ENCODE measurements at regions not wholly inside any gene's neighbourhood (a gene's known extent, or its start where the extent isn't known, plus 50 kb on each side); places are given as distances from the start of the nearest gene placed in this dataset.

- CTCF ChIA-PET, result interaction anchor here (1.3 kb wide), 1 partner anchor 90 kb away, joined by 3 read pairs; no protein-coding TSS in a partner anchor
- H3K4me3 Mint-ChIP-seq, result no peak overlapping the region
Observed at GRCh38 chr9:134260801-134261200, 65.5 kb upstream of the RXRA start.

GRCh38 chr9:134262035-134262434, 64.2 kb upstream of the RXRA start:
- no peaks in the 10 kb centered on the region for H3K9me3 Mint-ChIP-seq
- no peak overlapping the region for H3K27ac Mint-ChIP-seq
- intact Hi-C loops (cut with micrococcal nuclease), result no loop called here
- CTCF ChIA-PET, result no interaction called here
- no peaks in the 10 kb centered on the region for H3K36me3 Mint-ChIP-seq (ENCODE audit: low read depth)
- H3K27me3 Mint-ChIP-seq (ENCODE audit: low read depth), result peaks cover 2% of the 10 kb centered on the region
- no peak for DNase-seq
- H3K4me3 Mint-ChIP-seq, result no peak overlapping the region
- H3K4me1 Mint-ChIP-seq (ENCODE audit: low read depth), result no peaks in the 10 kb centered on the region

More at GRCh38 chr9:134260801-134261200, 65.5 kb upstream of the RXRA start:
- no peak for DNase-seq
- intact Hi-C loops (cut with micrococcal nuclease), result no loop called here
- Mint-ChIP-seq H3K27ac (no peak overlapping the region), H3K27me3 (ENCODE audit: low read depth) (peaks cover 2% of the 10 kb centered on the region), H3K4me1 (ENCODE audit: low read depth) (no peaks in the 10 kb centered on the region), H3K36me3 (ENCODE audit: low read depth) (no peaks in the 10 kb centered on the region), H3K9me3 (no peaks in the 10 kb centered on the region)

- Mint-ChIP-seq H3K4me1 (ENCODE audit: low read depth) (no peaks in the 10 kb centered on the region), H3K27ac (no peak overlapping the region), H3K9me3 (no peaks in the 10 kb centered on the region), H3K4me3 (no peak overlapping the region), H3K27me3 (ENCODE audit: low read depth) (peaks cover 2% of the 10 kb centered on the region), H3K36me3 (ENCODE audit: low read depth) (no peaks in the 10 kb centered on the region)
- CTCF ChIA-PET, result no interaction called here
- DNase-seq, result no peak
- intact Hi-C loops (cut with micrococcal nuclease), result no loop called here
Observed at GRCh38 chr9:134263596-134263995, 62.7 kb upstream of the RXRA start.

GRCh38 chr9:134264169-134264568, 62.1 kb upstream of the RXRA start:
- Mint-ChIP-seq H3K4me3 (no peak overlapping the region), H3K9me3 (no peaks in the 10 kb centered on the region), H3K27ac (no peak overlapping the region), H3K36me3 (ENCODE audit: low read depth) (no peaks in the 10 kb centered on the region), H3K4me1 (ENCODE audit: low read depth) (no peaks in the 10 kb centered on the region), H3K27me3 (ENCODE audit: low read depth) (peaks cover 2% of the 10 kb centered on the region)
- intact Hi-C loops (cut with micrococcal nuclease), result no loop called here
- no peak for DNase-seq
- CTCF ChIA-PET, result no interaction called here

GRCh38 chr9:134265078-134265477, 61.2 kb upstream of the RXRA start:
- intact Hi-C loops (cut with micrococcal nuclease), result no loop called here
- Mint-ChIP-seq H3K9me3 (no peaks in the 10 kb centered on the region), H3K4me1 (ENCODE audit: low read depth) (no peaks in the 10 kb centered on the region), H3K4me3 (no peak overlapping the region), H3K27ac (no peak overlapping the region), H3K36me3 (ENCODE audit: low read depth) (no peaks in the 10 kb centered on the region), H3K27me3 (ENCODE audit: low read depth) (peaks cover 2% of the 10 kb centered on the region)
- no peak for DNase-seq
- CTCF ChIA-PET, result no interaction called here

- CTCF ChIA-PET, result no interaction called here
- Mint-ChIP-seq H3K4me3 (no peak overlapping the region), H3K4me1 (ENCODE audit: low read depth) (no peaks in the 10 kb centered on the region), H3K27ac (no peak overlapping the region), H3K36me3 (ENCODE audit: low read depth) (no peaks in the 10 kb centered on the region), H3K9me3 (no peaks in the 10 kb centered on the region), H3K27me3 (ENCODE audit: low read depth) (peaks cover 2% of the 10 kb centered on the region)
- intact Hi-C loops (cut with micrococcal nuclease), result no loop called here
- DNase-seq, result no peak
Observed at GRCh38 chr9:134266418-134266817, 59.8 kb upstream of the RXRA start.

- H3K4me3 Mint-ChIP-seq, result no peak overlapping the region
- H3K36me3 Mint-ChIP-seq (ENCODE audit: low read depth), result no peaks in the 10 kb centered on the region
- DNase-seq, result no peak
- CTCF ChIA-PET, result no interaction called here
- H3K27ac Mint-ChIP-seq, result no peak overlapping the region
- H3K4me1 Mint-ChIP-seq (ENCODE audit: low read depth), result no peaks in the 10 kb centered on the region
- intact Hi-C loops (cut with micrococcal nuclease), result no loop called here
- H3K27me3 Mint-ChIP-seq (ENCODE audit: low read depth), result peaks cover 2% of the 10 kb centered on the region
- H3K9me3 Mint-ChIP-seq, result no peaks in the 10 kb centered on the region
Observed at GRCh38 chr9:134267305-134267880, 58.9 kb upstream of the RXRA start.

GRCh38 chr9:134267881-134268724, 58.2 kb upstream of the RXRA start:
- no peaks in the 10 kb centered on the region for H3K4me1 Mint-ChIP-seq (ENCODE audit: low read depth)
- no peak overlapping the region for H3K27ac Mint-ChIP-seq
- intact Hi-C loops (cut with micrococcal nuclease), result no loop called here
- CTCF ChIA-PET, result interaction anchor here (0.5 to 1.4 kb wide), 3 partner anchors 98 to 175 kb away, joined by 3 read pairs; no protein-coding TSS in a partner anchor
- H3K36me3 Mint-ChIP-seq (ENCODE audit: low read depth), result no peaks in the 10 kb centered on the region
- no peaks in the 10 kb centered on the region for H3K9me3 Mint-ChIP-seq
- DNase-seq, result no peak
- H3K27me3 Mint-ChIP-seq (ENCODE audit: low read depth), result peaks cover 2% of the 10 kb centered on the region
- H3K4me3 Mint-ChIP-seq, result no peak overlapping the region

- Mint-ChIP-seq H3K9me3 (no peaks in the 10 kb centered on the region), H3K27ac (no peak overlapping the region), H3K36me3 (ENCODE audit: low read depth) (no peaks in the 10 kb centered on the region), H3K4me1 (ENCODE audit: low read depth) (no peaks in the 10 kb centered on the region), H3K4me3 (no peak overlapping the region), H3K27me3 (ENCODE audit: low read depth) (peaks cover 5% of the 10 kb centered on the region)
- CTCF ChIA-PET, result interaction anchor here (0.5 to 1.4 kb wide), 3 partner anchors 98 to 174 kb away, joined by 3 read pairs; no protein-coding TSS in a partner anchor
- intact Hi-C loops (cut with micrococcal nuclease), result no loop called here
- DNase-seq, result no peak
Observed at GRCh38 chr9:134268747-134269146, 57.5 kb upstream of the RXRA start.

- DNase-seq, result no peak
- Mint-ChIP-seq H3K27me3 (ENCODE audit: low read depth) (peaks cover 8% of the 10 kb centered on the region), H3K9me3 (no peaks in the 10 kb centered on the region), H3K4me1 (ENCODE audit: low read depth) (no peaks in the 10 kb centered on the region), H3K36me3 (ENCODE audit: low read depth) (no peaks in the 10 kb centered on the region), H3K27ac (no peak overlapping the region), H3K4me3 (no peak overlapping the region)
- CTCF ChIA-PET, result no interaction called here
- intact Hi-C loops (cut with micrococcal nuclease), result no loop called here
Observed at GRCh38 chr9:134271338-134272301, 54.6 kb upstream of the RXRA start.

GRCh38 chr9:134272302-134273023, 53.8 kb upstream of the RXRA start:
- DNase-seq, result no peak
- Mint-ChIP-seq H3K4me1 (ENCODE audit: low read depth) (no peaks in the 10 kb centered on the region), H3K4me3 (no peak overlapping the region), H3K9me3 (no peaks in the 10 kb centered on the region), H3K36me3 (ENCODE audit: low read depth) (no peaks in the 10 kb centered on the region), H3K27me3 (ENCODE audit: low read depth) (peaks cover 8% of the 10 kb centered on the region), H3K27ac (no peak overlapping the region)
- CTCF ChIA-PET, result no interaction called here
- intact Hi-C loops (cut with micrococcal nuclease), result no loop called here

GRCh38 chr9:134273647-134274046, 52.6 kb upstream of the RXRA start:
- Mint-ChIP-seq H3K36me3 (ENCODE audit: low read depth) (no peaks in the 10 kb centered on the region), H3K4me3 (no peak overlapping the region), H3K27me3 (ENCODE audit: low read depth) (peaks cover 8% of the 10 kb centered on the region), H3K4me1 (ENCODE audit: low read depth) (no peaks in the 10 kb centered on the region), H3K9me3 (no peaks in the 10 kb centered on the region), H3K27ac (no peak overlapping the region)
- no peak for DNase-seq
- CTCF ChIA-PET, result no interaction called here
- intact Hi-C loops (cut with micrococcal nuclease), result no loop called here
